ENCODE measurements at regions not wholly inside any gene's neighbourhood (a gene's known extent, or its start where the extent isn't known, plus 50 kb on each side); places are given as distances from the start of the nearest gene placed in this dataset.

DNA sequence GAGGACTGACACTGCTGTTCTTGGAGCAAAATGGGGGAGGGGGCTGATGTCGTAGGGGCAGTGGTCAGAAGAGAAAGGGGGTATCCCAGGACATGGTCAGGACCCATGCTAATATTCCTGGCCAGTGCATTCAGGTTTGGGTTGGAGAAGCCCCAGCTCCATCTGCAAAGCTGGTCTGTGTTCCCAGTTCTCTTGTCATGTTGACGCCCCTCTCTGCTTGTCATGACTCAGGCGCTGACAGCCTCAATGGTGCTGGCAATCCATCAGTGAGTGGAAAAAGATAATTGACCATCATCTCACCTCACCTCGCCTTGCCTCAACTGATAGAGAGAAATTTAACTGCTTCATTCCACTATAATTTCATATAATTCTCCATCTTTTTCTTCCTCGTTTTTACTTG, 283.1 kb upstream of the CADM1 start:
- no peak for DNase-seq

DNA sequence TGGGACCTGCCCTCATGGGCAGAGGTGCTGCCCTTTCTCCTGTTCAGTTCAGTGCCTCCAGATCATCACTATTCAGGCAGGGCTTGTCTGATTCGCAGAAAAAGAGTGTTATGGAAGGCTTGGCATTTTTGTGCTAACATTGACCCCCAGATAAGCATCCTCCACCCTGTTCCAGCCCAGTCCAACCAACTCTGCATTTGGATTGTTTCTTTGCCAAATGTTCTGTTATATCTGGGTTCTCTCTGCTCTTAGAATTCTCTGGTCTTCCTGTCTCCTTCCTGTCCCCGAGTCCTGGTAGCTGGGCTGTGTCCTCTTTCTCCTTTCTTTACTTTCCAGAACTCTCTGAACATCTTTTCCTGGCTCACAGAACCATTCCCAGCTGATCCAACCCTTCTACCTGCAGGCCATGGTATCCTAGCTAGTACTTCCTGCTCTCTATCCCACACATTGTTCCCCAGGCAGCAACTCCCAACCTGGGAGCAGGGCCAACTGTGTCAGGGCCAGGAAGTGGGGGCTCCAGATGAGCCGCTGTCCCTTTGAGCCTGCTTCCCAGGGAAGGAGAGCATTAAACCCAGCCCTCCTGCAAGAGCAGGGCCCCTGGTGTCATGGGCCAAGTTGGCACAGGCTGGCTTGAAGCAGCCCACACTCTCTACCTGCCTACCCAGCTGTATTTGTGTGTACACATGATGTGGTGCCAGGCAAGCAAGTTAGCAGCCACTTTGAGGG, 280.7 kb upstream of the CADM1 start:
- no peak for DNase-seq

DNA sequence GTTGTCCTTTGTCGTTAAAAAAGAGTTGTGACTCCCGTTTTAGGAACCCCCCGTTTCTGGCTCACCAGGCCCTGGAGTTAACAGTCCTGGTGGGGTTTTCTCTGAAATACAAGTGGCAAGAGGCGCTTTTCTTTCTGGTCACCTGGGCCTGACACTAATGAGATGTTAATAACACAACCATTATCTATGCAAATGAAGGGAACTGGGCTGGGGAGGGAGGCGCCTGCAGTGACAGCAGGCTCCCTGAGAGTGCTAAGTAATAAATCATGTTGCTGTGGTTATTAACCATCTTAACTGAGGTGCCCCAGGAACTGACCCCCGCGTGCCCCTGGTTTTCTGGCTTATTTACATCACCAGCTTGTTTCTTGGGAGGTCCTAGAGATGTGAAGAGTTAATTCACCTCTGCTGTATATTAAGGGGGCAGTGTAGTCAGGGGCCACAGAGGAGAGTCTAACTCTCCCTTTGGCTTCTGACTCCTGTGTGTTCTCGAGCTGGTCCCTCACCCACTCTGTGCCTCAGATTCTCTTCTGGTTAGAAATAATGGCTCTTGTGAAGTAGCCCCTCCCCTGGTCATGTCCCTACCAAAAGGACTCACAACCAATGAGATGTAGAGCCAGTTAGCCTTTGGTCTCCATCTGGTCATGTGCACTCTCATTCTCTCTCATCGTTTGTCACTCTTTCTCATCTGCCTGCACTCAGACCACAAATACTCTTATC, 276.6 kb upstream of the CADM1 start:
- no peak for DNase-seq

DNA sequence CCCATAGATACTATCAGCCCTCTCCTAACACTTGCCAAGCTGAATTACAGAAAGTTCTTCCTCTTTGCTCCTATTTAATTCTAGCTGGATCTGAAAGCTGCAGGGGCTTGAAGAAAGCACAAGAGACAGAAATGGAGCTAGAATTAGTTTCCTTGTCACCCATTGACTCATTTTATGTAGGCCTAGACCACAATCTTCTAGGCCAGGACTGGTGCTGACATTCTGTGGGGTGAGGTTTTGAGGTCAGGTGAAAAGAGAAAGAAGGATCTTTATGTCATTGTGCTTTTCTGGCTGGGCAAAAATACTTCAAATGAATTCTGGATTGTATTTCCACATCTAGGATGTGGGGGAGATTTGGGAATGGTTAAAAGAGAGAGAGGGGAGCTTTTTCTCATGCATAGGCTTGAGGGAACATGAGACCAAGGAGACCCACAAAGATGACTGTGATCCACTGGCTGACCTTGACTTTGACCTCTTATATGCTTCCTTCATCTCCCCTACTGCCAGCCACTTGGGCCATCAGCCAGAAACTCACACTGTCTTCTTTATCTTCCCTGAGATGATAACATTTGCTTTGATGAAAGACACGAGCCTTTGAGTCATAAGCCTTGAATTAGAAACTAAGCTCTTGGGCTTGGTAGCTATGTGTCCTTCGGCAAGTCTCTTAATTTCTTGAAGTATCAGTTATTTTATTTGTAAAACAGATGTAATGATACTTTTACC, 274.9 kb upstream of the CADM1 start:
- DNase-seq: no peak

- DNase-seq: no peak
Observed at GRCh38 chr11:115776916-115777315, 272.7 kb upstream of the CADM1 start.

DNA sequence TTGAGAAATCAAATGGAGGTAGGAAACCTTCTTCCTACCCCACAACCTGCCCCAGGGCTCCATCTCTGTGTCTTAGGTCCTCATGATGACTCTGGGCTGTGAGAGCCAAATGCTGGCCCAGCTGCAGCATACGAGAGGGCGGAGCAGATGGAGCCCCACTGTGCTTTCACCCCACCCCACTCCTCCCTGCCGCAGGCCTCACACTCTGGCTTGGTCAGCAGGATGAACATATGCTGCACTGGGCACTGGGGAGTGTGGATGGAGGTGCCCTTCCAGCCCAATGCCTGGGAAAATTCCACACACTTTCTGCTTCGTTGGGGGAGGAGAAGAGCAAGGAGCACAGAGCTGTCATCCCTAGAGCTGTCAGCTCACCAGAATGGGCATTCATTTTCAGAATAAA, 271.6 kb upstream of the CADM1 start:
- DNase-seq: no peak

- no peak for DNase-seq
Observed at GRCh38 chr11:115774756-115775155, 270.5 kb upstream of the CADM1 start.

DNA sequence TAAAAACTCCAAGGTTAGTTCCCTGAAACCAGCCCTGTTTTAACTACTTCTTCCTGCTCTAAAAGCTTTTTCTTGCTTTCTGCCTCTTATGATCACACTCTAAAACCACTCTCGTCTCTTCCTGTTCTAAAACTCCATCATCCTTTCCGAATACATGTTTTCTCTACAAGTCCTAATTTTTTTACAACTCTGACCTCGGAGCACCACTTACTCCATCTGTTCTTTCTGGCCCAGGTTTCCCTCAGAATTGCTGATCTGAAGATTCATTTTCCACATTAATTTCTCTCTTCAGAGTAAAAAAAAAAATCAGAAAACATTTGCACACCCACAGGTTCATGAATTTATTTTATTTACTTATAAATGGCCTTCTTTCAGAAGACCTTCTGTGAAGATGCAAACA, 265.7 kb upstream of the CADM1 start:
- no peak for DNase-seq

- DNase-seq: no peak
Observed at GRCh38 chr11:115767883-115768282, 263.7 kb upstream of the CADM1 start.

GRCh38 chr11:115767047-115767802, 263.0 kb upstream of the CADM1 start:
- DNase-seq: no peak

- no peak for DNase-seq
Observed at GRCh38 chr11:115766561-115766960, 262.3 kb upstream of the CADM1 start.

- peak; percentile 87 for DNase-seq
Observed at GRCh38 chr11:115765803-115766239, 261.6 kb upstream of the CADM1 start.

- DNase-seq: no peak
Observed at GRCh38 chr11:115764176-115764575, 260.0 kb upstream of the CADM1 start.

GRCh38 chr11:115761817-115762216, 257.6 kb upstream of the CADM1 start:
- DNase-seq: no peak

DNA sequence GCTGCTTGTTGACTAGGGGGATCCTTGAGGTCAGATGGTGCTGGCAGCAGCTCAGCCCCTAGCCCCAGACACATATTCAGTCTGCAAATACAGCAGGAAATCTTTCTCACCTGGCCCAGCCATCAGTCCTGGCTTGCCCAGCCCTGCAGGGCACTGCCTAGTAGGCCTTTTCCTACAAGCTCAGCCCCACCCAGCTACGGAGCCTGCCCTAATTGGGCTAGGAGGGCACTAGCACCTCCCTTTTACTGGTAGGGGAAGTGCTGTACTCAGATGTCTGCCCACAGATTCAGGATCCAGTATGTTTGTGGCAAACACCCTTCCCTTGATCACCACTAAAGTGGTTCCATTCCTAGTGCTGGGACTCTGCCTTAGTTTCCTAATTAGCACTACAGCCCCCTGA, 257.1 kb upstream of the CADM1 start:
- no peak for DNase-seq

- no peak for DNase-seq
Observed at GRCh38 chr11:115760461-115761320, 256.5 kb upstream of the CADM1 start.

DNA sequence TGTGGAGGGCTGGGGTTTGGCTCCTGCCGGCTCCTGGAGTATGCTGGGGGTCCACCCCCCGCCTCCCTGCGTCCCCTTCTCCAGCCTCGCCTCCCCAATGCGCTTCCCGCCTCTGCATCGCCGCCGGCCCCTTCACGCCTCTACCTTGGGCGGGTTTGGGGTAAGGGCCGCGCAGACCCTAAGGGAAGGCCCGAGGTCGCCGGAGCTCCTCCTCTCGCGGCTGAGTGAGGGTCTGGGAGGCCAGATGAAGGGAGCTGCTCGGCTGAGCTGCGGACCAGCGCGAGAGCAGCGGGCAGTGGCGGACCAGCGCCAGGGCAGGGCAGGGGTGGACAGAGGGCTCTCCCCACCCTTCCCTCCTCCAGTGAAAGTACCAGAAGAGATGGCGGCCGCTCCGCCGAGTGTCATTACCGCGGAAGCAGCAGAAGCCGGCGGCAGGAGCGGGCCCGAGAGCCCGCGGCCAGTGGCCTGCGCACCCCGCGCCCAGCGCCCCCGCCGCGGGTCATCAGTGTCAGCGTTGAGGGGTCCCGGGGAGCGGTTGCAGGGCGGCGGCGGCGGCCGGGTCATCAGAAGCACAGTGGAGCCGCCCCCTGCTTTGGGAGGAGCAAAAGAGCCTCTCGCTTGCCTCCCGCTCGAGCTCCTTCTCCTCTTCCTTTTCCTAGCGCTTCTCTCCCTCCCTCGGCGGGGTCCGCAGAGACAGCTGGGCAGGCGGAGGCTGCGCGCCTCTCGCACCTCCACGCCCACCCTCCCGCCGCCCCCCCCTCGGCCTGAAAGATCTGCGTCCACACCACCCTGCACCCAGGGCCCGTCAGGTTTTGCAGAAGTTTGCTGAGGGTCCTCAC, 255.6 kb upstream of the CADM1 start:
- DNase-seq: peak; percentile 56

DNA sequence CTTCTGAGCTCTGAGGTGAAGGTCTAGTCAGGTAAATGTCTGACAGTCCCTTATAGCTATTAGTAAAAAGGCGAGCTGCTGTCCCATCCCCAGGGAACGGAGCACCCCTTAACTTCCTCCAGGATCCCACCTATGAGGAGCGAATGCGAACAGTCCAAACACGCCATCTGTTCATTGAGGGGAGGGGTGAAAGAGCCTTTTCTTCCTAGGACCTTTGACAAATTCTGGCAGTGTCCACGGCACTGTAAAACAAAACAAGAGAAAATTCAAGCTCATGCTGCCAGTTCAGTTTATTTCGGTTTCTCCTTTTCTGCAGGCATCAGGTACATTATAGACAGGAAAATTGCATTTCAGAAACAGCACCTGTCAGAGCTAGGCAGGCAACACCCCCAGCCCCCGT, 253.8 kb upstream of the CADM1 start:
- no peak for DNase-seq

DNA sequence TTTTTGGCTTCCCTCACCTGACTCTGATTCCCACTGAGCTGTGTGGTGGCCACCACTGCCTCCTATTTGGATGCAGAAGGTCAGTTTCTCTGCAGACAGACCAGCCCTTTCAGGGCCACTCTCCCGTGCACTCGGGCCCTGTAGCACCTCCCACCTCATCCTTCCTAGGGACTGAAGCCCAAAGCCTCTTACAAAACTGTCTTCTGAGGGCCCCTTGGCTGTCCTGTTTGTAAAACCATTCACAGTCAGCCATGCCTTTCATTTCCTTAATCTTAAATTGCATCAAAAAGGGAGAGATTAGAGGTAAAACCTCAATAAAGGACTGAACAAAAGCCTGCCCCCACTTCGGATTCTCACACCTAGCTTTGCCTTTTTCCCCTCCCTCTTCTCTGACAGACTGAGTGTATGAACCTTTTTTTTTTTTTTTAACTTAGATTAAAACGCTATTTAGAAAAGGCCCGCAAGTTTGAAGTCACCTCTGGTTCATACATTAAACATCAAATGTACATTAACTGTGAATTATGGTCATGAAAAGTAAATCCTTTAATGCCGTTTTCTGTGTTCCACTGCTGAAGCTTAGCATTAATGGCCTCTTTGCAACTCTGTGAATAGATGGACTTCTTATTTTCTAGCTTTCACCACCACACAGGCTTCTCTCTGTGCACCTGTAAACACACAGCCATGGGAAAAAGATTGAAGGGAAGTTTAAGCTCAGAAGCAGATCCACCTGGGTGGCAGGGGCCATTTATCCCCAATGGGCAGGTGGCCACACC, 247.2 kb upstream of the CADM1 start:
- DNase-seq: no peak

Measured in fibroblast of skin of scalp (primary cell).